Upper lobe of left lung (tissue), 4 donors: ENCODE measurements at regions not wholly inside any gene's neighbourhood (a gene's known extent, or its start where the extent isn't known, plus 50 kb on each side); places are given as distances from the start of the nearest gene placed in this dataset.

Experiments
- EP300 ChIP-seq, 4 donors: sonication (generic); formaldehyde crosslinking; IDR thresholded peaks; one replicate each; pipeline ENCODE4 v1.5.1; 2017; ENCODE audit warnings: antibody characterized with exemption in 4 of 4, control low read depth in 2 of 4
- POLR2AphosphoS5 ChIP-seq, 2 donors: sonication (generic); formaldehyde crosslinking; IDR thresholded peaks; one replicate each; pipeline ENCODE4 v1.5.1; 2017; ENCODE audit warnings: antibody characterized with exemption in 2 of 2
- TF ChIP-seq, protein P1 (sequence below), 6 experiments: fragments of 450-650 bp in 4 of 6; fragments of 200-600 bp in 2 of 6; sonication (generic) in 2 of 6; IDR thresholded peaks; one replicate each; pipeline ENCODE4 v1.5.1; 2016 to 2019; ENCODE audit warnings: antibody characterized with exemption in 6 of 6

DNA sequence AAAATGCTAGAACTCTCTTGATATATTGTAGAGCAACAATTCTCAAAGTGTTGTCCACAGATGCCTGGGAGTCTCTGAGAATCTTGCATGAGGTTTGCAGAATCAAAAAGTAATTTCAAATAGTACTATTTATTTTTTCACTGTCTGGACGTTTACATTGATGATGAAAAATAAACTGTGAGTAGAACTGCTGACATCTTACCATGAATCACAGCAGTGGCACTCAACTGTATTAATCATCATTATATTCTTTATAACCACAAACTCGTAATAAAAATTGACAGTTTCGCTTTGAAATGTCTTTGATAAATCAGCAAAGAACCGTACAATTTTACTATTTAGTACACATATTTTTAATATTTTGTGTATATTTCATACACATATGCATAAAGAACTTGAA lies 94.5 kb downstream of the NAF1 start:
- TF ChIP-seq EP300 (IDR thresholded peaks at IDR 0.05), result no peak
- TF ChIP-seq, protein P1, sequence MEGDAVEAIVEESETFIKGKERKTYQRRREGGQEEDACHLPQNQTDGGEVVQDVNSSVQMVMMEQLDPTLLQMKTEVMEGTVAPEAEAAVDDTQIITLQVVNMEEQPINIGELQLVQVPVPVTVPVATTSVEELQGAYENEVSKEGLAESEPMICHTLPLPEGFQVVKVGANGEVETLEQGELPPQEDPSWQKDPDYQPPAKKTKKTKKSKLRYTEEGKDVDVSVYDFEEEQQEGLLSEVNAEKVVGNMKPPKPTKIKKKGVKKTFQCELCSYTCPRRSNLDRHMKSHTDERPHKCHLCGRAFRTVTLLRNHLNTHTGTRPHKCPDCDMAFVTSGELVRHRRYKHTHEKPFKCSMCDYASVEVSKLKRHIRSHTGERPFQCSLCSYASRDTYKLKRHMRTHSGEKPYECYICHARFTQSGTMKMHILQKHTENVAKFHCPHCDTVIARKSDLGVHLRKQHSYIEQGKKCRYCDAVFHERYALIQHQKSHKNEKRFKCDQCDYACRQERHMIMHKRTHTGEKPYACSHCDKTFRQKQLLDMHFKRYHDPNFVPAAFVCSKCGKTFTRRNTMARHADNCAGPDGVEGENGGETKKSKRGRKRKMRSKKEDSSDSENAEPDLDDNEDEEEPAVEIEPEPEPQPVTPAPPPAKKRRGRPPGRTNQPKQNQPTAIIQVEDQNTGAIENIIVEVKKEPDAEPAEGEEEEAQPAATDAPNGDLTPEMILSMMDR (IDR thresholded peaks at IDR 0.05), result no peak
- no peak for TF ChIP-seq POLR2AphosphoS5 (IDR thresholded peaks at IDR 0.05)
